ENCODE measurements at regions not wholly inside any gene's neighbourhood (a gene's known extent, or its start where the extent isn't known, plus 50 kb on each side); places are given as distances from the start of the nearest gene placed in this dataset.

- TF ChIP-seq WIZ (CRISPR knock-in tag; IDR thresholded peaks at IDR 0.05) (0 out of 2 replicates have a peak, but pooled peaks have one; percentile 52), NCOA5 (CRISPR knock-in tag; IDR thresholded peaks at IDR 0.05) (no peak), TFDP1 (CRISPR knock-in tag; IDR thresholded peaks at IDR 0.05; ENCODE audit: borderline replicate concordance) (peak; percentile 33; the same call in 1 of the 2 replicates), SOX6 (IDR thresholded peaks at IDR 0.05) (no peak), SOX6 (CRISPR knock-in tag; IDR thresholded peaks at IDR 0.05) (peak; percentile 47; the same call in 1 of the 2 replicates), HNRNPUL1 (IDR thresholded peaks at IDR 0.05; ENCODE audit: low read depth, low read length) (no peak), ZNF496 (CRISPR knock-in tag; IDR thresholded peaks at IDR 0.05; ENCODE audit: insufficient replicate concordance) (no peak), ZFP91 (CRISPR knock-in tag; IDR thresholded peaks at IDR 0.05; ENCODE audit: borderline replicate concordance) (peak; percentile 56; the same call in 1 of the 2 replicates), ZNF709 (CRISPR knock-in tag; IDR thresholded peaks at IDR 0.05) (no peak), ZNF75D (CRISPR knock-in tag; IDR thresholded peaks at IDR 0.05; ENCODE audit: borderline replicate concordance) (no peak), MTA3 (CRISPR knock-in tag; IDR thresholded peaks at IDR 0.05) (no peak), KLF16 (CRISPR knock-in tag; IDR thresholded peaks at IDR 0.05) (0 out of 4 replicates have a peak, but pooled peaks of 1 of the 2 experiments have one; percentile 27), POGK (CRISPR knock-in tag; conservative IDR thresholded peaks at IDR 0.05) (no peak), U2AF2 (IDR thresholded peaks at IDR 0.05; ENCODE audit: low read depth, low read length) (no peak), BCL6 (CRISPR knock-in tag; IDR thresholded peaks at IDR 0.05) (no peak; the same call in 1 of the 2 replicates), HNF4A (CRISPR knock-in tag; IDR thresholded peaks at IDR 0.05) (no peak; the same call in 1 of the 2 replicates), TSC22D2 (CRISPR knock-in tag; IDR thresholded peaks at IDR 0.05; ENCODE audit: borderline replicate concordance) (0 out of 2 replicates have a peak, but pooled peaks have one; percentile 61), MXD3 (CRISPR knock-in tag; IDR thresholded peaks at IDR 0.05) (peak; percentile 74), ZBTB43 (CRISPR knock-in tag; conservative IDR thresholded peaks at IDR 0.05) (no peak), ZNF331 (CRISPR knock-in tag; IDR thresholded peaks at IDR 0.05) (0 out of 2 replicates have a peak, but pooled peaks have one; percentile 14), ATF3 (CRISPR knock-in tag; IDR thresholded peaks at IDR 0.05) (0 out of 2 replicates have a peak, but pooled peaks have one; percentile 13)
These were observed 146.8 kb downstream of the SH3BGRL2 start (continued) for GRCh38 chr6:79777713-79778579.

All from HepG2 (cell line).